Esophagus muscularis mucosa (tissue), 4 donors: ENCODE measurements at regions not wholly inside any gene's neighbourhood (a gene's known extent, or its start where the extent isn't known, plus 50 kb on each side); places are given as distances from the start of the nearest gene placed in this dataset.

Source experiments
- EP300 ChIP-seq: sonication (generic); formaldehyde crosslinking; IDR thresholded peaks from one replicate; pipeline ENCODE4 v1.6.1; 2017; ENCODE audit warnings: antibody characterized with exemption
- POLR2A ChIP-seq: fragments of 450-650 bp; IDR thresholded peaks from one replicate; pipeline ENCODE4 v1.6.1; 2017; ENCODE audit warnings: antibody characterized with exemption, moderate library complexity, mild to moderate bottlenecking, low read depth
- POLR2AphosphoS5 ChIP-seq, 2 donors: sonication (generic); formaldehyde crosslinking; IDR thresholded peaks; one replicate each; pipeline ENCODE4 v1.6.1; 2017; ENCODE audit warnings: antibody characterized with exemption in 2 of 2
- TF ChIP-seq, protein P1 (sequence below), 3 experiments: fragments of 200-600 bp in 2 of 3; fragments of 450-650 bp in 1 of 3; sonication (generic) in 2 of 3; IDR thresholded peaks; one replicate each; pipeline ENCODE4 v1.5.1; 2017 to 2019; ENCODE audit warnings: antibody characterized with exemption in 3 of 3, mild to moderate bottlenecking in 2 of 3, moderate library complexity in 1 of 3

DNA sequence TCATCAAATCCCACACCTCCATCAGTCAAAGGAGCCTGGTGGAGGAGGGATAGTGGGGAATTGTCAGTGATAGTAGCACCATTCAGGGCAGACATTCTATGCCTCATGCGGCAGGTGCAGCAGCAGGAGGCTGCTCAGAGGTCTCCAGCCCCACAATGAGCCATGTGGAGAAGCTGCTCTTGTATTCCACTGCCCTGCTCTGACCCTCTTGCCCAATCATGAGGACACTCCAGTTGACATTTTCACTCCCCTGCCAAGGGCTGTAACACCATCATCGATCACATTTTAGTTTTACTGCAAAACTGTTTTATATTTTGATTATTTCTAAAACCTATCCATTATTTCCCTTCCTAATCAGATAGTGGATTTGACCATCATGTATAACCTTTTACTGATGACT lies 487.6 kb upstream of the KLHL29 start:
- no peak for TF ChIP-seq POLR2A
- TF ChIP-seq POLR2AphosphoS5 (IDR thresholded peaks at IDR 0.05), result no peak
- TF ChIP-seq, protein P1, sequence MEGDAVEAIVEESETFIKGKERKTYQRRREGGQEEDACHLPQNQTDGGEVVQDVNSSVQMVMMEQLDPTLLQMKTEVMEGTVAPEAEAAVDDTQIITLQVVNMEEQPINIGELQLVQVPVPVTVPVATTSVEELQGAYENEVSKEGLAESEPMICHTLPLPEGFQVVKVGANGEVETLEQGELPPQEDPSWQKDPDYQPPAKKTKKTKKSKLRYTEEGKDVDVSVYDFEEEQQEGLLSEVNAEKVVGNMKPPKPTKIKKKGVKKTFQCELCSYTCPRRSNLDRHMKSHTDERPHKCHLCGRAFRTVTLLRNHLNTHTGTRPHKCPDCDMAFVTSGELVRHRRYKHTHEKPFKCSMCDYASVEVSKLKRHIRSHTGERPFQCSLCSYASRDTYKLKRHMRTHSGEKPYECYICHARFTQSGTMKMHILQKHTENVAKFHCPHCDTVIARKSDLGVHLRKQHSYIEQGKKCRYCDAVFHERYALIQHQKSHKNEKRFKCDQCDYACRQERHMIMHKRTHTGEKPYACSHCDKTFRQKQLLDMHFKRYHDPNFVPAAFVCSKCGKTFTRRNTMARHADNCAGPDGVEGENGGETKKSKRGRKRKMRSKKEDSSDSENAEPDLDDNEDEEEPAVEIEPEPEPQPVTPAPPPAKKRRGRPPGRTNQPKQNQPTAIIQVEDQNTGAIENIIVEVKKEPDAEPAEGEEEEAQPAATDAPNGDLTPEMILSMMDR (IDR thresholded peaks at IDR 0.05), result no peak
- TF ChIP-seq EP300, result no peak
